ENCODE measurements at regions not wholly inside any gene's neighbourhood (a gene's known extent, or its start where the extent isn't known, plus 50 kb on each side); places are given as distances from the start of the nearest gene placed in this dataset.

DNA sequence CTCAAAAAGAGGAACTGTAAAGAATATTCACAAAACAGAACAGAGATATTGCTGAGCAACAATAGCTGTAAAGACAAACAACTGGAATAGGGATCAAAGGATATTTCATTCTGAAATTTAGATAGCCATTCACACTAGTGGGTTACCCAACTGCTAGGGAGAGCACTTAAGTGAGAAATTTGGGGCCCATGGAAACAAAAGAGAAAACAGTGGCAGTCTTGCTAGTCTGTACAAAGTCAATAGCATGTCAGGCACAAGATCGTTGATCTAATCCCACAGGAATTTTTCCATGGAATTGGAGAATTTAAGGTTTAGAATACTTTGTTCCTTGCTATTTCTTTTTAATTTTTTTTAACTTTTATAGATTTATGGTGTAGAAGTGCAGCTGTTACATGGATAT lies 467.0 kb downstream of the PCDH18 start:
- DNase-seq = no peak

GRCh38 chr4:137063961-137064360 lies 468.3 kb downstream of the PCDH18 start:
- no peak for DNase-seq

DNA sequence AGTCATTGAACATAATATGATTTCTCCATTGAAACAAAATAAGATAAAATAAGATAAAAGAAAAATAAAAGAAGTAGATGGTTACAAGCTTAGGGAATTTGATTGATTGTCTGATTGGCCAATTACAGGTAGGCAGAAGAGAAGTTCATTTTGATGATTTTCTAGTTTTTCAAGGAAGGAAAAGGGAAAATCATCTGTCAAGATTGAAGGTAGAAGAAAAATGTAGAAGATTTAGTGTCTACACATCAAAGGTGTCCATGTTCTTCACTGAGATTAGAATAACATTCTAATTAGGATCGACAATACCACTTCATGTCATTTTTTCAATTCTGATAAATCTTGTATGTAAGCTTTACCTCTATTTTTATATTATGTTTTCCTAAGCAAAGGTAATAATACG lies 489.1 kb downstream of the PCDH18 start:
- DNase-seq = no peak

DNA sequence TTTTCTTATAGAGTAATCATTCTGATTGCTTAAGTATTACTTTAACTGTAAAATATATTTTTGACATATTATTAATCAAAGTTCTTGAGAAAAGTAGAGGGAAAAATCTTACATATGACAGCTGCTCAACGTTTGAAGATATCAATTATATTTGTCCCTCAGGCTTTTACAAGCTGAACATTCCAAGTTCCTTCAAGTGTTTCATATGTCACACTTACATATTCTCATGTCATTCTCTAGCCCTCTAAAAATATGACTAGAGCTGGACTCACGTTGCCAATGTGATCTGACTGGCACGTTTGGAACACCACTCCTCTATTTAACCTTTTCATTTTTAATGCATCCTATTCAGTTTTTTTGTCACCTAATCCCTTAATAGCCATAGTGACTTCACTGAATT lies 492.9 kb downstream of the PCDH18 start:
- DNase-seq = no peak

GRCh38 chr4:137032222-137032621 lies 500.1 kb downstream of the PCDH18 start:
- peak; percentile 84 to 98 for DNase-seq

DNA sequence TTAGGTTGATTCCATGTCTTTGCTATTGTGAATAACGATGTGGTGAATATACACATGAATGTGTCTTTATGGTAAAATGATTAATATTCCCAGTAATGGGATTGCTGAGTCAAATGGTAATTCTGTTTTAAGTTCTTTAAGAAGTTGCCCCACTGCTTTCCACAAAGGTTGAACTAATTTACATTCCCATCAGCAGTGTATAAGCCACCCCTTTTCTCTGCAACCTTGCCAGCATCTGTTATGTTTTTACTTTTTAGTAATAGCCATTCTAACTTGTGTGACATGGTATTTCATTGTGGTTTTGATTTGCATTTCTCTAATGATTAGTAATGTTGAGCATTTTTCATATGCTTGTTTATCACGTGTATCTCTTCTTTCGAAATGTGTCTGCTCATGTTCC lies 503.3 kb downstream of the PCDH18 start:
- DNase-seq = no peak

DNA sequence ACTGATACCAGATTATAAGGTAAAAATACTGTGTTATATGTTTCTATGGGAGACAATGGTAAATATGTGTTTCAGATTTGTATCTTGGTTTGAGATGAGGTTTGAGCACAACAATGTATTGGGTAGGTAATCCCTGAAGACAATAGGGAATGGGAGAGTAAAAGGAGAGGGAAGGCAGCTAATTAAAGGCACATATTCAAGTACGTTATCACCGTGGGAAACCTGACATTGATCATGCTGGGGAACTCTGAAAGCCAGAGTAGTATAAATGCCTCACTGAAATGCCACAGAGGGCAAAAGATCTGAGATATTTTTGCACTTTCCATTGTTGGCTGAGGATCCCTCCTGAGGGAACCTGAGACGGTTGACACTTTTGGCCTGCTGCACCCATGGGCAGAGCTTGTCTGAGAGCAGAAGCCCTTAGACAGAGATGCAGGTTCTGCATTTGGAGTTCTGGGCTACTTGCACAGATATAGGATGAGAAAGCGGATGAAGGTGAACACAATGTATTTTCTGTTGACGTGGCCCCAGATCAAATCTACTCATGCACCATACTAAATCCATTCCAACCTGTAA lies 506.7 kb downstream of the PCDH18 start:
- no peak for DNase-seq

- DNase-seq = no peak
Observed at GRCh38 chr4:137015426-137016409, 516.6 kb downstream of the PCDH18 start.

DNA sequence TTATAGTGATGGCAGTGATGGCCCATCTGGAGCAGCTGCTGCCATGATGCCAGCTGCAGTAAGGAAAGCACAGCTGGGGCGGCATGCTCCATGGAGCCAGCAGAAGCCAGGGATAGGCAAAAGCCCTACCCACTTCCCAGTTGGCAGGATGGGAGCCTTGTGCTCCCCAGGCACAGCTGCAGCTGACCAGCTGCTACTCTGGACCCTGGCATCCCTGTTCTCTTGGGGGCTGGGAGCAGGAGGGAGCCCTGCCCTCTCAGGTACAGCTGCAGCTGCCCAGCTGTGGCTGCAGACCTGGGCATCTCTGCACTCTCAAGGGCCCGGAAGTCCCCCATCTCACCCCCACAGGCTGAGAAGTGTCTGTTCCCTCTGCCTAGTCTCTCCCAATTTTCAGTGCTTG lies 531.9 kb downstream of the PCDH18 start:
- peak in 1 of 2 experiments; percentile 2 for DNase-seq

DNA sequence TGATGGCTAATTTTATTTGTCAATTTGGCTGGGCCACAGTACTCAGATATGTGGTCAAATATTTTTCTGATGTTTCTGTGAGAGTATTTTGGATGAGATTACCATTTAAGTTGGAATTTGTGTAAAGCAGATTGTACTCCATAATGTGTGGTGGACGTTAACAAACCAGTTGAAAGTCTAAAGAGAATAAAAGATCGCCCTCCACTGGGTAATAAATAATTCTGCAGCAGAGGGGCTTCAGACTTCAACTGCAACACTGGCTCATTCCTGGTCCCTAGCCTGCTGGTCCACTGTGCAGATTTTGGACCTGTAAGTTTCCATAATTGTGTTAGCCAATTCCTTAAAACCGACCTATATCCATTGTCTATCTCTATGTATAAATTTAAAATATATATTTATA lies 540.3 kb downstream of the PCDH18 start:
- DNase-seq = peak in 1 of 2 experiments; percentile 6

- DNase-seq = no peak
Observed at GRCh38 chr4:136985683-136986082, 546.6 kb downstream of the PCDH18 start.

- DNase-seq = no peak
Observed at GRCh38 chr4:136967069-136967468, 565.2 kb downstream of the PCDH18 start.

- DNase-seq = no peak
Observed at GRCh38 chr4:136965478-136965877, 566.8 kb downstream of the PCDH18 start.

DNA sequence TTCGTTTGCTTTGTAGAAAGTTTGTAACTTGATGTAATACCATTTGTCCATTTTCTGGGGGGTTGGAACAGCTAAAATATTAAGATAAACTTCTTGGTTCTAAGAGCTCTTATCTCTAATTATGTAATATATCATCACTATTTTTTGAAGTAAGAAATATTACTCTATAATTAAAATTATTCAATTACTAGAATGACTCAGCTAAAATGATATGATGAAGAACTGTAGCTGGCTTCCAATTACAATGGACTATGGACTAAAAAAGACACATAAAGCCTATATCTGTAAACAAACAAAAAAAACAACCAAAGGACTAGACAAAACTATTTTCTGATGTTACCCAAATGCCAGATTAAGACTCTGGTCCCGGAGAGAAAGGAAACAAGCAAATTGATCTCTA lies 569.4 kb downstream of the PCDH18 start:
- DNase-seq = no peak

DNA sequence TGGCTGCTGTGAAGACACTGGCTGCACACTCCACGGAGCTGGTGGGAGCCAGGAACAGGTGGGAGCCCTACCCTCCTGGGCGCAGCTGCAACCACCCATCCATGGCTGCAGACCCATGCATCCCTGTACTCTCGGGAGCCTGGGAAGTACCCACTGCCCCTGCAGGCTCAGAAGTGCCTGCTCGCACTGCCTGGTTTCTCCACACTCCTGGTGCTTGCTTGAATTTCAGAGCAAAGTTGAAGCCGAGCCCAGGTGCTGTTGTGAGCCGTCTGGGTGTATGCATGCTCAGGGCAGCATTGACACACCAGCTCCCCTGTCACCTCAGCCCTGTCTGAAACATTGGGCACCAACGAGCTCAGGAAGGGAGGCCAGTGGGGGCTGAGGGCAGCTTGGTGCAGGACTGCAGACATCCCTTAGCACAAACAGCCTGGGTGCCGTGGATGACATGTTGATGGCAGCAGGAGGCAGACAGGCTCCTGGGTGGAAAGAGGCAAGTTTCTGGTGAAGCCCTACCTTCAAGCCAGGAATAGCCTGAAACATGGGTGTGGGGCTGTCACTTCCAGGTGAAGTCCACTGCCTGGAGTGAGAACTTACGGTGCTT lies 585.9 kb downstream of the PCDH18 start:
- no peak for DNase-seq

DNA sequence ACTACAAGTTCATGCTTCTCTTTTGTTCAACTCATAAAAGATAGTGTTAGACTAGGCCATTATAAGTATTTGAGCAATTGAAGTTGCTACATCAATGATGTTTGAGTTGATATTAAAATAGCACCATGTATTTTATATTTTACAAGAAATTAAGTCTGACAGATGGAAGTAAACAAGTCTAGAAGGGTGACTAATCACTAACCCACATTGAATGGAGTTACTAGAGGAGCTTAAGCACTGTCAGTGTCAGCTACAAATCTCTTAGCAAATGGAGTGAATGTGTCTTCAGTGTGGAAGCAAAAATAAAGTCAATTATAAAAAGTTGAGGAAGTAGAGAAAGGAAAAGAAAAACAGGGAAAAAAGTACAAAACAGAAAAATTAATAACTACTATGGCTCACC lies 592.5 kb downstream of the PCDH18 start:
- peak in 1 of 2 experiments; percentile 40 for DNase-seq

DNA sequence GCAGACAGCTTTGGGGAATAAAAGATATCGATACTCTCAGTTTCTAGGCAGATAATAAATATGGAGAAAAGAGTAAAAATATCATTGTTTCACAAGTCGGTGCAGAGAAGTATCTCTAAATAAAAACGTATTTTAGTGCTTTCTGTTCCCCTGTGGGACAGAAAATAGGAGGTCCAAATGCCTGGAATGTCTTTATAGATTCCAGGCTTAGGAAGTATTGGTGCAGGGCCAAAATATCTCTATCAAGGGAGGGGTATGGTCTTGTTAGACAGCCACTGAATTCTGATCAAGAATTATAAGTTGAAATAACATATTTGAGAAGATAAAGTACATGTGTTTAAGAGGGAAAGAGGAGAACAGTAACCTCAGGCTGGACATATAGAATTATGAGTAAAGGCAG lies 596.4 kb downstream of the PCDH18 start:
- no peak for DNase-seq

DNA sequence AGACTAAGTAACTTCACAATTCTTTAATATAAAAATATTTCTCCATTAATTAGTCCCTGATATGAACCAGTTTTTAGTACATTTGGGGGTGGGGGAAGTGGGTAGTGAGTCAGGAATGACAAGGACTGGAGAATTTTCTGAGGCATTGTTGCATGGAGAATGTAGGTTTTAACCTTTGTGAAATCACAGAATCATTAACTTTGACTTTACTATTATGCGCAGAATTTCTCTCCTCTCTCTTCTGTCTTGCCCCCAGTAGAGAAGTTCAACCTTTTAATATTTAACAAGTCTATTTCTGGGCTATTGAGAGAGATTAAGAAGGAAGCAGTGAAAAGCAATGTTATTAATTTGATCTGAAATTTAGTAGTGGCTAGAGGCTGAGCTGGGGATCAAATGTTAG lies 597.0 kb downstream of the PCDH18 start:
- no peak for DNase-seq

- DNase-seq = no peak
Observed at GRCh38 chr4:136934601-136935000, 597.7 kb downstream of the PCDH18 start.

- no peak for DNase-seq
Observed at GRCh38 chr4:136931781-136932180, 600.5 kb downstream of the PCDH18 start.

- no peak for DNase-seq
Observed at GRCh38 chr4:136928957-136929411, 603.3 kb downstream of the PCDH18 start.

GRCh38 chr4:136927172-136927571 lies 605.1 kb downstream of the PCDH18 start:
- peak in 1 of 2 experiments; percentile 28 for DNase-seq

DNA sequence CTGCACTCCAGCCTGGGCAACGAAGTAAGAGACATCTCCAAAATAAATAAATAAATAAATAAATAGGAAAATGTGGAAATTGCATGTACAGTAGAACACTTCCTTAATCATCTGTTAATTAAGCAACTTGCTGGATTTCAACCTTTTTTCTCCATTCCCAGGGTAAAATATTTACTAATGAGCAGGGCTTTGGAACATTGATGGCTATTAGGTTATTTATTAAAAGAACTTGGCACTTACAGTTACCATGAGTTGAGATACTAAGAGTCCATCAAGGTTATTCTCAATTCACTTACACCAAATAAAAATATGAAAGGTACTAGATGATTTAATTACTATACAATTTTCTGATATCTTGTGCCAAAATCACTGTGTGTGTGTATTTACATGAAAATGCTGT lies 607.1 kb downstream of the PCDH18 start:
- DNase-seq = no peak

- DNase-seq = no peak
Observed at GRCh38 chr4:136922066-136922465, 610.2 kb downstream of the PCDH18 start.
